Tibial artery (tissue), 4 donors: ENCODE measurements at regions not wholly inside any gene's neighbourhood (a gene's known extent, or its start where the extent isn't known, plus 50 kb on each side); places are given as distances from the start of the nearest gene placed in this dataset.

Experiments used
- DNase-seq, 2 donors: peaks; one replicate each; pipeline ENCODE4 v3.0.0-alpha.2; 2019
- H3K27ac ChIP-seq, 2 donors: fragments of 200-600 bp; sonication (generic) in 1 of 2; 1 replicate in 1 of 2; 2 replicates in 1 of 2; pipeline ENCODE4 v1.5.1; 2018 to 2019; ENCODE audit warnings: mild to moderate bottlenecking in 1 of 2
- H3K27me3 ChIP-seq, 2 donors: fragments of 200-600 bp; sonication (generic) in 1 of 2; one replicate each; pipeline versions ENCODE4 v1.5.1 to v1.6.0; 2016 to 2019
- H3K36me3 ChIP-seq, 3 donors: fragments of 200-600 bp; sonication (generic) in 2 of 3; one replicate each; pipeline ENCODE4 v1.5.1; 2016 to 2019; ENCODE audit warnings: mild to moderate bottlenecking in 2 of 3
- H3K4me1 ChIP-seq, 4 donors: fragments of 200-600 bp; sonication (generic) in 2 of 4; 1 replicate in 3 of 4; 2 replicates in 1 of 4; pipeline ENCODE4 v1.5.1; 2016 to 2019
- H3K4me3 ChIP-seq, 2 donors: fragments of 200-600 bp; sonication (generic) in 1 of 2; 1 replicate in 1 of 2; 2 replicates in 1 of 2; pipeline ENCODE4 v1.5.1; 2018 to 2019; ENCODE audit warnings: mild to moderate bottlenecking in 2 of 2
- H3K9me3 ChIP-seq, 3 donors: fragments of 200-600 bp; sonication (generic) in 1 of 3; one replicate each; pipeline ENCODE4 v1.5.1; 2016 to 2019
- CTCF ChIP-seq, 2 experiments: fragments of 200-600 bp in 1 of 2; fragments of 450-650 bp in 1 of 2; IDR thresholded peaks; one replicate each; pipeline ENCODE4 v1.5.1; 2017 to 2019; ENCODE audit warnings: antibody characterized with exemption in 2 of 2, mild to moderate bottlenecking in 1 of 2, moderate library complexity in 1 of 2
- intact Hi-C: fragments of 100-400 bp; cut with DNase I; formaldehyde crosslinking; loops from one replicate; pipeline ENCODE4 v1.15.0; 2023; ENCODE audit warnings: low total_unique reads

- DNase-seq, result no peak
- intact Hi-C loops, result no loop called here
- Histone ChIP-seq H3K27ac (no peak overlapping the region), H3K27me3 (no peaks in the 10 kb centered on the region), H3K4me1 (no peaks in the 10 kb centered on the region), H3K36me3 (no peaks in the 10 kb centered on the region), H3K4me3 (no peak overlapping the region), H3K9me3 (no peaks in the 10 kb centered on the region)
- TF ChIP-seq CTCF (IDR thresholded peaks at IDR 0.05), result no peak
Measured at GRCh38 chr2:58620093-58620492, 379.0 kb upstream of the FANCL start.

GRCh38 chr2:58616961-58617360 is 375.8 kb upstream of the FANCL start:
- Histone ChIP-seq H3K4me1 (no peaks in the 10 kb centered on the region), H3K4me3 (no peak overlapping the region), H3K27ac (no peak overlapping the region), H3K27me3 (no peaks in the 10 kb centered on the region), H3K9me3 (no peaks in the 10 kb centered on the region), H3K36me3 (no peaks in the 10 kb centered on the region)
- no peak for TF ChIP-seq CTCF (IDR thresholded peaks at IDR 0.05)
- no peak for DNase-seq
- intact Hi-C loops, result no loop called here

GRCh38 chr2:58614219-58614618 is 373.1 kb upstream of the FANCL start:
- intact Hi-C loops, result no loop called here
- no peaks in the 10 kb centered on the region for H3K36me3 ChIP-seq
- H3K9me3 ChIP-seq, result no peaks in the 10 kb centered on the region
- H3K27me3 ChIP-seq, result no peaks in the 10 kb centered on the region
- H3K4me1 ChIP-seq, result no peaks in the 10 kb centered on the region
- no peak for TF ChIP-seq CTCF (IDR thresholded peaks at IDR 0.05)
- no peak overlapping the region for H3K27ac ChIP-seq
- H3K4me3 ChIP-seq, result no peak overlapping the region
- DNase-seq, result no peak

GRCh38 chr2:58612973-58613372 is 371.8 kb upstream of the FANCL start:
- Histone ChIP-seq H3K4me3 (no peak overlapping the region), H3K9me3 (no peaks in the 10 kb centered on the region), H3K4me1 (no peaks in the 10 kb centered on the region), H3K36me3 (no peaks in the 10 kb centered on the region), H3K27me3 (no peaks in the 10 kb centered on the region), H3K27ac (no peak overlapping the region)
- no peak for DNase-seq
- TF ChIP-seq CTCF (IDR thresholded peaks at IDR 0.05), result no peak
- intact Hi-C loops, result no loop called here

- no peak for TF ChIP-seq CTCF (IDR thresholded peaks at IDR 0.05)
- no peaks in the 10 kb centered on the region for H3K36me3 ChIP-seq
- H3K4me3 ChIP-seq, result no peak overlapping the region
- H3K4me1 ChIP-seq, result no peaks in the 10 kb centered on the region
- intact Hi-C loops, result no loop called here
- DNase-seq, result no peak
- H3K9me3 ChIP-seq, result no peaks in the 10 kb centered on the region
- no peak overlapping the region for H3K27ac ChIP-seq
- no peaks in the 10 kb centered on the region for H3K27me3 ChIP-seq
Measured at GRCh38 chr2:58609326-58609725, 368.2 kb upstream of the FANCL start.

- Histone ChIP-seq H3K27ac (no peak overlapping the region), H3K9me3 (no peaks in the 10 kb centered on the region), H3K4me3 (no peak overlapping the region), H3K27me3 (no peaks in the 10 kb centered on the region), H3K4me1 (no peaks in the 10 kb centered on the region), H3K36me3 (no peaks in the 10 kb centered on the region)
- TF ChIP-seq CTCF (IDR thresholded peaks at IDR 0.05), result no peak
- intact Hi-C loops, result no loop called here
- no peak for DNase-seq
Measured at GRCh38 chr2:58608146-58608545, 367.0 kb upstream of the FANCL start.
